NCI-H748 treated with DMSO at 0.1 percent for 48 hours (cell line): ENCODE measurements at regions not wholly inside any gene's neighbourhood (a gene's known extent, or its start where the extent isn't known, plus 50 kb on each side); places are given as distances from the start of the nearest gene placed in this dataset.
A peak's percentile ranks its signal among the peaks of the same experiment; 100 is the strongest.
"Not testable (repeated sequence)": the region's sequence is repeated elsewhere in the genome, so short reads cannot be mapped to it uniquely, and the experiment has no call there.

Source experiments
- DNase-seq: peaks from one replicate; lab custom pipeline; 2025; lab: John Stamatoyannopoulos, UW

GRCh38 chr2:172259827-172260226 lies 157.1 kb upstream of the DLX2 start:
- no peak for DNase-seq

DNA sequence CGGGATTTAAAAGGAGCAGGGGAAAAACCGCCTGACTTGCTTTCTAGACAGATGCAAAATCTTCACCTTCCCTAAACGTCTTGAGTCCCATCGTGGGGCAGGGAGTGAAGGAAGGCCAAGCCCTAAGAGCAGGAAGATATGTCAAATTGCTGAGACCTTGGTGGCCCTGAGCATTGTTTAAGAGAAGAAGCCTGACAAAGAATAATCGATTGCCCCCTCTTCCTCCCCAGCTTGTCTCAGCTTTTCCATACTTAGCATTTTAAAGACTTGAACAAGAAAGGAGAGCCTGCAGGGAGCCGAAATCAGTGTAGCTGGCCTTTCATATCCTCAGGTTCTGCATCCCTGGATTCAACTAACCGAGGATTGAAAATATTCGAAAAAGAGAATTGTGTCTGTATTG lies 157.6 kb upstream of the DLX2 start:
- no peak for DNase-seq

- DNase-seq, result no peak
Observed at GRCh38 chr2:172261292-172261691, 158.6 kb upstream of the DLX2 start.

- no peak for DNase-seq
Observed at GRCh38 chr2:172262486-172262885, 159.8 kb upstream of the DLX2 start.

DNA sequence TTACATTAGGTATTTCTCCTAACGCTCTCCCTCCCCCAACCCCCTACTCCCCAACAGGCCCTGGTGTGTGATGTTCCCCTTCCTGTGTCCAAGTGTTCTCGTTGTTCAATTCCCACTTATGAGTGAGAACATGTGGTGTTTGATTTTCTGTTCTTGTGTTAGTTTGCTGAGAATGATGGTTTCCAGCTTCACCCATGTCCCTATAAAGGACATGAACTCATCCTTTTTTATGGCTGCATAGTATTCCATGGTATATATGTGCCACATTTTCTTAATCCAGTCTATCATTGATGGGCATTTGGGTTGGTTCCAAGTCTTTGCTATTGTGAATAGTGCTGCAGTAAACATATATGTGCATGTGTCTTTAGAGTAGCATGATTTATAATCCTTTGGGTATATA lies 162.1 kb upstream of the DLX2 start:
- not testable (repeated sequence) for DNase-seq

DNA sequence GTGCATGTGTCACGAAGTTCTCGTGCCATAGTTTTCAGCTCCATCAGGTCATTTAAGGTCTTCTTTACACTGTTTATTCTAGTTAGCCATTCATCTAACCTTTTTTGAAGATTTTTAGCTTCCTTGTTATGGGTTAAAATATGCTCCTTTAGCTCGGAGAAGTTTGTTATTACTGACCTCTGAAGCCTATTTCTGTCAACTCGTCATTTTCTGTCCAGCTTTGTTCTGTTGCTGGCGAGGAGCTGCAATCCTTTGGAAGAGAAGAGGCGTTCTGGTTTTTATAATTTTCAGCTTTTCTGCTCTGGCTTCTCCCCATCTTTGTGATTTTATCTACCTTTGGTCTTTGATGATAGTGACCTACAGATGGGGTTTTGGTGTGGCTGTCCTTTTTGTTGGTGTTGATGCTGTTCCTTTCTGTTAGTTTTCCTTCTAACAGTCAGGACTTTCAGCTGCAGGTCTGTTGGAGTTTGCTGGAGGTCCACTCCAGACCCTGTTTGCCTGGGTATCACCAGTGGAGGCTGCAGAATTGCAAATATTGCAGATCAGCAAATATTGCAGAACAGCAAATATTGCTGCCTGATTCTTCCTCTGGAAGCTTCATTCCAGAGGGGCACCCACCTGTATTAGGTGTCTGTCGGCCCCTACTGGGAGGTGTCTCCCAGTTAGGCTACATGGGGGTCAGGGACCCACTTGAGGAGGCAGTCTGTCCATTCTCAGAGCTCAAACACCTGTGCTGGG lies 157.7 kb upstream of the ITGA6 start:
- not testable (repeated sequence) for DNase-seq

DNA sequence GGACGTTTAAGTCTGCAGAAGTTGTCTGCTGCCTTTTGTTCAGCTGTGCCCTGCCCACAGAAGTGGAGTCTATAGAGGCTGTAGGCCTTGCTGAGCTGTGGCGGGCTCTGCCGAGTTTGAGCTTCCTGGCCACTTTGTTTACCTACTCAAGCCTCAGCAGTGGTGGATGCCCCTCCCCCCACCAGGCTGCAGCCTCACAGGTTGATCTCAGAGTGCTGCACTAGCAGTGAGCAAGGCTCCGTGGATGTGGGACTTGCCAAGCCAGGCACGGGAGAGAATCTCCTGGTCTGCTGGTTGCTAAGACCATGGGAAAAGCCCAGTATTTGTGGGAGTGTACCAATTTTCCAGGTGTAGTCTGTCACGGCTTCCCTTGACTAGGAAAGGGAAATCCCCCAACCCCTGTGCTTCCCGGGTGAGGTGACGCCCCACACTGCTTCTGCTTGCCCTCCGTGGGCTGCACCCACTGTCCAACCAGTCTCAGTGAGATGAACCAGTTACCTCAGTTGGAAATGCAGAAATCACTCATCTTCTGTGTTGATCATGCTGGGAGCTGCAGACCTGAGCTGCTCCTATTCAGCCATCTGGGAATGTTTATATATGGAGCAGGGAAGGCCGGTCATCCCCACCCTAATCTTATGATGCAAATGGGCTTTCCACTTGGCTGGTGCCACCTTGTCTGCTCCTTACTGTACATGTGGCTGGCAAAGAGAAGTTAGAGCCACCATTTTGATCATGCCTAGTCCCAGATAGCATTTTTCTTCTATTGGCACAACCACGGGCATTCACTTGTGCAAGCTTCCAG lies 156.9 kb upstream of the ITGA6 start:
- DNase-seq, result peak; percentile 80

DNA sequence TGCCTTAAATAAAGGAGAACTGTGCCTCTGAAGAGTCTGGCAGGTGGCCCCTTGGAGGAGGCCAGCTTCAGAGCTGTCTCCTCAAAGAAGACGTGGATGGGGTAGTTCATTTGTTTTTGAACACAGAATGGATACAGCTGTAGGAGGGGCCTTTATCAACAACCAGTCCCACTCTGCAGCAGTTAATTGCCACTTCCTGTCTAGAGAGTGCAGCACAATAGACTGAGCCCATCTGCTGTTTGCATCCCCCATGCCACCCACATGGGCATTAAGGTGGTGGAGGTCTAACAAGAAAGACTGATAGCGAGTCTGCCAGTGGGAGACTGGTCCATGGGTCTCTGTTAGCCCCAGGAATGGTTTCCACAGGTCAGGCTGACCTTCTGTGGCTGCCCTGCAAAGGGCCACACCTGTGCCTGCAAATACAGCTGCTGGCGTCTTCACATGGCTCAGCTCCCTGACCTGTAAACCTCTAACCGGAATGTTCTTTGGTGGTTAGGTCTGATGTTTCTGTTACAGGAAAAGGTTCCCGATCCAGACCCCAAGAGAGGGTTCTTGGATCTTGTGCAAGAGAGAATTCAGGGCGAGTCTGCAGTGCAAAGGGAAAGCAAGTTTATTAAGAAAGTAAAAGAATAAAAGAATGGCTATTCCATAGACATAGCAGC lies 153.3 kb upstream of the ITGA6 start:
- peak; percentile 84 for DNase-seq

- DNase-seq, result no peak
Observed at GRCh38 chr2:172275239-172275638, 152.1 kb upstream of the ITGA6 start.

DNA sequence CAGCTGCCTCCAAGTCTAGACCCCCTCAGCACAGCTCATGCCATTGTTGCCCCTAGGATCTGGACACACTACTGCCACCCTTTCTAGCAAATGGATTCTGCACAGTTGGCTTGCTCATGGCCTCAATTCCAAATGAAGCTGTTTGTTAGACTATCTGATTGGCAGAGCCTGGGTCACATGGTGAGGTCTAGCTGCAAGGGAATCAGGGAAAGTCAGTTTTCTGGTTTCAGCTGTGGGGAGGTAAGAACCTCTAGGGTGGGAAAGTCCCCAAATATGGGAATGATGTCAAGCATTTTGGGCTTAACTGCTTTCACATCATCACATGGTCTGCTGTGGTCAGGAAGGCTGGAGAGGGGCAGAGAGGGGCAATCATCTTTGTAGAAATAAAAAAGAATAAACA lies 150.4 kb upstream of the ITGA6 start:
- no peak for DNase-seq

- no peak for DNase-seq
Observed at GRCh38 chr2:172278667-172279066, 148.7 kb upstream of the ITGA6 start.

- DNase-seq, result no peak
Observed at GRCh38 chr2:172279214-172279613, 148.2 kb upstream of the ITGA6 start.

DNA sequence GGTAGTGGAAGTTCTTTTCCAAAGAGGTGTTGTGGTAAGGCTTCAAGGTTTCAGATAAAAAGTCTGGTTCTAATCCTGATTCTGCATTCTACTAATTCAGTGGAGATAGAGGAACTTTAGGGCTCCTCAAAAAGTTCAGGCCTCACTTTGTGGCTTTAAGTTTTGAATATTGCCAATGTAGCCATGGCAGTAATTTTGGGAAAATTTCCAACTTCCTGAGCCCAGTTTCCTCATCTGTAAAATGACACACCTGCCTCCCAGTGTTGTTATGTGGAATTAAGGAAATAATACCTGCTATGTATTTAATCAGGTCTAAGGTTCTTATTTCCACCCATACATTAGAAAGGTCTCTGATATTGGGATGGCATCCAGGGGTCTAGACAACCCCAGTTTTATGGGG lies 147.6 kb upstream of the ITGA6 start:
- no peak for DNase-seq

DNA sequence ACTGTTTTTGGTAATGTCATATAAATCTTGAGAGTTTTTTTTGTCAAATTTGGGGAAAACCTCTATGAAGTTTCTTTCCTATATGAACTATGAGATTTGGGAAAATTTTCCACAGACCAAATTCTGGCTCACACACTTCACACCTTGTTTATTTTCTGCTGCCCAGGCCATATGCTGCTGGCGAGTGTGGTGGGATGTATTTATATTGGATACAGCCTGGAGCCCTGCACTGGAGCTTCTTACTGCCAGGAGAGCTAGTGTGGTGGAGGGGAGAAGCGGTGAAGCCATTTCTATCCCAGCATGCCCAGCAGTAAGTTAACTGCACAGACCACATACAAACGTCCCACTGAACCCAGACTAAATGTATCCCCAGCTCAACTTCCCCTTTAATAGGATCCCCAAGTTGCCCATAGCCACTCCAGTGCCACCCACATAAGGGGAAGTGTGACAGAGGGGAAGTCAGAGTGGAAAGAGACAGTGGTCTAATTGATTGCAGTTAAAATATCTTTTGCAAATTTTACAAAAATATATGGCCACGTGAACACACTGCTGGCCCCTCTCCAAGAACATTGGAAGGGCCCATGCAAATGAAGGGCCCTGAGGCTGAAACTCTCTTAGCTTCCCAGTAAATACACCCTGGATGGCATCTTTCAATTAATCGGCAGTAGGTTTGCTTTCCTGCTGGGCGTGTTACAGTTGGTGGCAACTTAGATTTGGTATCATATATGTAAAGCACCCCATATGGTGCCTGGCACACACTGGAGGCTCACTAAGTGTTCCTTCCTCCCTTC lies 146.6 kb upstream of the ITGA6 start:
- DNase-seq, result no peak

- DNase-seq, result no peak
Observed at GRCh38 chr2:172281648-172282570, 145.5 kb upstream of the ITGA6 start.

DNA sequence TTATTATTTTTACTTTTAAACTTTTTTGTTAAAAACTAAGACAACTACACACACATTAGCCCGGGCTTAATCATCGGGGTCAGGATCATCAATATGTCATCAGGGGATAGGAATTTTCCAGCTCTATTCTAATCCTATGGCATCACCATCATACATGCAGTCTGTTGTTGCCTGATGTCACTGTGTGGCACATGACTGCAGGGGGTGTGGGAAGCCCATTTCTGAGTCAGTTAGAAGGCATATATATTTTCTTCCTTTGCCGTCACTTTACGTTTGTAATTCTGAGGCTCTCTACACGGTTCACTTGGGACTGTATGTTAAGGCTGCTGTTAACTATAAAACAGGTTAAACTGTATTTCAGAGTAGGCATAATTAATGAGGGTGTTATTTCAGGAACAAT lies 144.4 kb upstream of the ITGA6 start:
- DNase-seq, result no peak

DNA sequence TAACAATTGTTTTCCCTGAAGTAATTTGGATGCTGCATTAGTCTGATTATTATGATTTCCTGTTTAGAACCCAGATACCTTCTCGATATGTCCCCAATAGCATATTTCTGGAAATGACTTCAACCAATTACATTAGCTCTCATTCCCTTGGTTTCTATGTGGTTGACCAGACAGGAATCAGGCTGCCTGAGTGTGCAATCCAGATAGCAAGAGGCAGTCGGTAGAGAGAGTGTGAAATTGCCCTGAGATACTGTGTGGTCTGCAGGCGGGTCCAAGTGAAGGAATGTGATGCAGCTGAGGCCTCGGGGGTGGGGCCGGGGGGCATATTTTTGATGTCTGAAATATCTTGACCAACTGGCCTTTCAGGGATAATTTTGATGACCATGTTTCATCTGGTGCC lies 143.9 kb upstream of the ITGA6 start:
- no peak for DNase-seq

DNA sequence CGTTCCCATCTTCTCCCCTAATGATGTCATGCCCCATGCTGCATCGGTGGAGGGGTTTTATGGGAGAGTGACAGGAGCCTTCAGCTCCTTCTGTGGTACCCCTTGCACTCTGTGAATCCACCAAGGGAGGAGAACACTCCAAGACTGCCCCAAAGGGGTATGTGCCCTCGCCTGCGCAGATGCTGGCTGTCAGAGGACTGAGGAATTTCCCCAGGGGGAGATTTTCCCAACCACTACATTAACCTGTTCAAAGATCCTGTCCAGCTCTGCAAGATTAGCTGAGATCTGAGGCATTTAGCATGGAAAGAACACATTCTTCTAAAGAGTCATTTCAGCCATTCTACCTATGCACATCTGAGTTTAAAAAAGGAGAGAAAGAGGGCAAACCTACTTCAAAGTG lies 143.2 kb upstream of the ITGA6 start:
- DNase-seq, result no peak

DNA sequence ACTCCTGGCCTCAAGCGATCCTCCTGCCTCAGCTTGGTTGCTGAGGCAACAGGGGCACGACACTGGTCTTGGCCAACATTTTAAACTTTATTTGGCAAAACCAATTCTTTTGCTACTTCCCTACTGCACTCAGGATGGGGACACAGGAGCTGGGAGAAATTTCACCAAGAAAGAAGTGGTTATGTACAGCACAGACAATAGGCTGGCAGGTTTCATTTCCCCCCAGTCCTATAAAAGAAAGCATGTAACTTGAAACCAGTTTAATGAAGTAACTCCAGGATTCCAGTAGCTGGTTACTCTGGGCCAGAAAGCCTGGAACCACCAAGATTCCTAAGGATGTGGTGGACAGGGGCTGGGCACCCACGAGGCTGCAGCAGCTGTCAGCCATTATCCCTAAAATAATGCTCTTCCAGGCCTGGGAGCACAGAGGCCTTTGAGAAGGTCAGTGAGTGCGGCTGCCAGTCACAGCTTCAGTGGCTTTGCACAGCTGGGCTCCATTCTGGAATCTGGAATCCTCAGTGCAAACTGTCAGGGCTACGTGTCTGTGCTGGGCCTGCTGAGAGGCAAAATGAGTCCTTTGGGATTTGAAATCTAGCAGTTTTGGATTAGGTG lies 142.3 kb upstream of the ITGA6 start:
- no peak for DNase-seq

DNA sequence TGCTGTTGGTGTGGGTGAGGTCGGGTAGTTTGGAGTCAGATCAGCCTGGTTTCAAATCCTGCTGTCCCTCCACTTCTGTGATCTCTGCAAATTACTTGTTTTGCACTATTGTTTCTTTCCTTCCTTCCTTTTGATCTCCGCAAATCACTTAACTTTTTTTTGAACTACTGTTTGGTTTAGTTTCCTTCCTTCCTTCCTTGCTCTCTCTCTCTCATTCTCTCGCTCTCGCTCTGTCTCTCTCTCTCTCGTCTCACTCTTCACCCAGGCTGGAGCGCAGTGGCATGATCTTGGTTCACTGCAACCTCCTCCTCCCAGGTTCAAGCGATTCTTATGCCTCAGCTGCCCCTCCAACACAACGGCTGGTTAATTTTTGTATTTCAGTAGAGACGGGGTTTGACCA lies 141.6 kb upstream of the ITGA6 start:
- no peak for DNase-seq

GRCh38 chr2:172287190-172287589 lies 140.2 kb upstream of the ITGA6 start:
- DNase-seq, result no peak
